HepG2 (cell line): ENCODE measurements at regions not wholly inside any gene's neighbourhood (a gene's known extent, or its start where the extent isn't known, plus 50 kb on each side); places are given as distances from the start of the nearest gene placed in this dataset.

Experiments used
- ATAC-seq: fragments of 200-7000 bp; cut with Tn5 transposase; 3 replicates; pipeline ENCODE4 v1.9.1; 2020; ENCODE audit warnings: mild to moderate bottlenecking, moderate library complexity
- BruUV-seq: library from RNA; stranded (reverse); fragments of 400-500 nt; replicated peaks from 2 replicates; lab custom pipeline; 2021; lab: Mats Ljungman, UMichigan
- CTCF ChIA-PET: fragments of 300-600 bp; formaldehyde crosslinking; extraction: SDS; loops from one replicate; lab custom pipeline; 2021; ENCODE audit warnings: low total read pairs, inconsistent platforms, low intra/inter-chr PET ratio; lab: Yijun Ruan, JAX
- POLR2A ChIA-PET: fragments of 350-600 bp; sonication (Branson Sonifier 250); formaldehyde crosslinking; loops from one replicate; lab custom pipeline; 2020; ENCODE audit warnings: antibody characterized with exemption, inconsistent platforms; lab: Yijun Ruan, JAX
- DNase-seq: peaks from one replicate; pipeline ENCODE4 v3.0.0-alpha.2; 2015; ENCODE audit warnings: low spot score
- FAIRE-seq: peaks from 3 replicates; lab custom pipeline; 2011; peaks lifted over from hg19 to GRCh38; lab: Jason Lieb, UNC
- H2AFZ ChIP-seq: one replicate; pipeline ENCODE4 v1.6.1; 2011; ENCODE audit warnings: low read length, inconsistent platforms
- H3K27ac ChIP-seq: fragments of 300-600 bp; 3 replicates; pipeline ENCODE4 v1.8.0; 2011; ENCODE audit warnings: mixed run types, mild to moderate bottlenecking, mixed read lengths, low read length, inconsistent platforms; ENCODE audit not compliant: insufficient read depth; ENCODE audit errors: extremely low read length
- H3K27me3 ChIP-seq, 2 experiments: fragments of 200-600 bp in 1 of 2; 2 replicates in 1 of 2; 3 replicates in 1 of 2; pipeline versions ENCODE4 v1.6.0 to v1.8.0; 2011; ENCODE audit warnings: low read length in 2 of 2, mild to moderate bottlenecking in 2 of 2, moderate library complexity in 2 of 2, inconsistent platforms in 1 of 2; ENCODE audit not compliant: insufficient read depth in 2 of 2, control insufficient read depth in 1 of 2
- H3K36me3 ChIP-seq, 2 experiments: fragments of 200-600 bp in 1 of 2; replicated peaks in 1 of 2; 2 replicates in 1 of 2; 3 replicates in 1 of 2; pipeline versions ENCODE4 v1.5.1 to v1.8.0; 2011; ENCODE audit warnings: low read length in 2 of 2, inconsistent platforms in 1 of 2; ENCODE audit not compliant: insufficient read depth in 2 of 2, control insufficient read depth in 1 of 2
- H3K4me1 ChIP-seq: 2 replicates; pipeline ENCODE4 v1.5.1; 2012; ENCODE audit warnings: low read length, inconsistent platforms; ENCODE audit not compliant: insufficient read depth
- H3K4me2 ChIP-seq: 2 replicates; pipeline ENCODE4 v1.6.0; 2011; ENCODE audit warnings: low read depth, low read length, inconsistent platforms
- H3K4me3 ChIP-seq, 3 experiments: fragments of 200-600 bp in 1 of 3; sonication (generic), shearing (Covaris generic) in 1 of 3; replicated peaks in 1 of 3; 2 replicates each; pipeline ENCODE4 v1.5.1; 2011 to 2016; ENCODE audit warnings: low read length in 3 of 3, inconsistent platforms in 2 of 3, low read depth in 2 of 3, mild to moderate bottlenecking in 2 of 3, control low read depth in 1 of 3, mixed read lengths in 1 of 3; ENCODE audit not compliant: insufficient read depth in 1 of 3
- H3K79me2 ChIP-seq: one replicate; pipeline ENCODE4 v1.6.1; 2011; ENCODE audit warnings: low read length, inconsistent platforms; ENCODE audit not compliant: insufficient read depth
- H3K9ac ChIP-seq: 2 replicates; pipeline ENCODE4 v1.6.0; 2011; ENCODE audit warnings: mild to moderate bottlenecking, low read depth, low read length, inconsistent platforms; ENCODE audit not compliant: insufficient read depth
- H3K9me3 ChIP-seq: 2 replicates; pipeline ENCODE4 v1.5.1; 2012; ENCODE audit warnings: mild to moderate bottlenecking, low read length
- H4K20me1 ChIP-seq: 2 replicates; pipeline ENCODE4 v1.6.0; 2011; ENCODE audit warnings: inconsistent platforms, mild to moderate bottlenecking, low read length, moderate library complexity; ENCODE audit not compliant: insufficient read depth
- FOXC1 ChIP-seq: sonication (generic); formaldehyde crosslinking; IDR thresholded peaks from 2 replicates; pipeline ENCODE4 v1.8.0; 2022; ENCODE audit warnings: mild to moderate bottlenecking, missing genetic modification reagents, borderline replicate concordance
- GATA4 ChIP-seq: sonication (generic); IDR thresholded peaks from 2 replicates; pipeline ENCODE4 v1.6.1; 2016; ENCODE audit warnings: antibody characterized with exemption, low read depth, borderline replicate concordance
- NFE2L1 ChIP-seq: sonication (generic); formaldehyde crosslinking; IDR thresholded peaks from 2 replicates; pipeline ENCODE4 v1.4.0; 2020; ENCODE audit warnings: missing genetic modification reagents, mild to moderate bottlenecking, borderline replicate concordance
- NFIC ChIP-seq: IDR thresholded peaks from 2 replicates; pipeline ENCODE4 v1.6.1; 2012; ENCODE audit warnings: mild to moderate bottlenecking, low read length, inconsistent platforms
- NRL ChIP-seq: sonication (generic); formaldehyde crosslinking; IDR thresholded peaks from 2 replicates; pipeline ENCODE4 v1.5.0; 2020; ENCODE audit warnings: missing genetic modification reagents, mild to moderate bottlenecking, moderate library complexity, borderline replicate concordance
- PBX3 ChIP-seq: sonication (generic); formaldehyde crosslinking; IDR thresholded peaks from 2 replicates; pipeline ENCODE4 v1.8.1; 2023; ENCODE audit warnings: missing genetic modification reagents, inconsistent platforms, borderline replicate concordance
- SNRNP70 ChIP-seq: fragments of 200-400 bp; formaldehyde crosslinking; IDR thresholded peaks from 2 replicates; pipeline ENCODE4 v1.6.1; 2017; ENCODE audit warnings: mild to moderate bottlenecking, low read depth, low read length, moderate library complexity
- TRIM24 ChIP-seq: sonication (generic); formaldehyde crosslinking; IDR thresholded peaks from 2 replicates; pipeline ENCODE4 v1.8.0; 2022; ENCODE audit warnings: mild to moderate bottlenecking, missing genetic modification reagents
- ZFP41 ChIP-seq: sonication (generic); formaldehyde crosslinking; IDR thresholded peaks from 2 replicates; pipeline ENCODE4 v1.4.0; 2020; ENCODE audit warnings: mild to moderate bottlenecking, missing genetic modification reagents, borderline replicate concordance
- ZFX ChIP-seq: sonication (generic); formaldehyde crosslinking; IDR thresholded peaks from 2 replicates; pipeline ENCODE4 v1.4.0; 2020; ENCODE audit warnings: mild to moderate bottlenecking, low read depth, missing genetic modification reagents, moderate library complexity
- ZHX2 ChIP-seq, 2 experiments: sonication (generic) in 1 of 2; formaldehyde crosslinking in 1 of 2; IDR thresholded peaks; 2 replicates each; pipeline versions ENCODE4 v1.6.1 to v1.9.0; 2014 to 2022; ENCODE audit warnings: antibody characterized with exemption in 1 of 2, borderline replicate concordance in 1 of 2, inconsistent platforms in 1 of 2, low read depth in 1 of 2, missing genetic modification reagents in 1 of 2
- ZNF678 ChIP-seq: sonication (generic); formaldehyde crosslinking; IDR thresholded peaks from 2 replicates; pipeline ENCODE4 v1.4.0; 2020; ENCODE audit warnings: mild to moderate bottlenecking, missing genetic modification reagents
- ZNF737 ChIP-seq: sonication (generic); formaldehyde crosslinking; IDR thresholded peaks from 2 replicates; pipeline ENCODE4 v1.5.0; 2020; ENCODE audit warnings: missing genetic modification reagents, mild to moderate bottlenecking, borderline replicate concordance
- ZNF746 ChIP-seq: sonication (generic); formaldehyde crosslinking; IDR thresholded peaks from 2 replicates; pipeline ENCODE4 v1.8.0; 2022; ENCODE audit warnings: mild to moderate bottlenecking, missing genetic modification reagents
- WGBS: methylation state at CpG from one replicate; pipeline ENCODE4 v1.1.6; 2017; ENCODE audit warnings: low lambda C conversion rate; 5-methylcytosine and 5-hydroxymethylcytosine counted together
- in situ Hi-C: cut with HindIII; loops from 2 replicates; pipeline ENCODE4 v1.10.0; 2017; ENCODE audit warnings: low pct_unique_long_range_greater_than_20kb; ENCODE audit not compliant: extremely low pct_ligation_motif_present
- intact Hi-C: fragments of 100-400 bp; cut with micrococcal nuclease; formaldehyde crosslinking; loops from one replicate; pipeline ENCODE4 v1.10.0; 2022; ENCODE audit not compliant: unreplicated experiment
- TF ChIP-seq, protein P1 (sequence below): sonication (generic); formaldehyde crosslinking; IDR thresholded peaks from 2 replicates; pipeline ENCODE4 v1.4.0; 2020; ENCODE audit warnings: missing genetic modification reagents

DNA sequence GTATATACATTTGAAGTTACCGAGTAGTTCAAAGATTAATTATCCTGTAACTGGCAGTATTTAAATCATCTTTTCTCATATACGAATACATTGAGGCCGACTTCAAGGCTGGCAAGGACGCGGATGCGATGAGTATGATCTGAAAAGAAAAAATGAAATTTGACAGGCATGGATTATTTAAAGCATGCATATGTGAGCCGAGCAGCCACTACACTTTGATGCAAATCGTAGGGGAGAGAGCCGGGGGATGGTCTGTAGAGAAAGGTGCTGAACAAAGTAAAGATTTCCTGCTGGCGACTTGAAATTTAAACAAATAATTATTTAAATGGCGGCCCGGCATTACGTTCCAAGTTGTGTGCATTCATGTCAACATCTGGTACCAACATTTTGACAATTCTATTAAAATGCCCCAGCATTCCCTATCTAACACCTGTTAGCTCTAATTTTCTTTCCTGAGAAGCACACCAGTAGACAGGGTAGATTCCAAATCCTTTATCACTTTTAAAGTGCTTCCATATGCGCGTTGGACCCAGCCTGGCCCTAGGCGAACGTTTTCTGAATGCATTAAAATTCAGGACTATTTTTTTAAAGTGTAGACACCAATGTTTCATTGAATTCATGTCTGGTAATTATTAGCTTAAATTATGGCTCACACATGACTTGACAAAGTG, 188.7 kb downstream of the EMX2 start:
- ATAC-seq (no peak), DNase-seq (no peak), FAIRE-seq (no peak)
- in situ Hi-C loops, result no loop called here
- ChIA-PET POLR2A (no interaction called here), CTCF (no interaction called here)
- no peak overlapping the region for H3K4me2 ChIP-seq
- intact Hi-C loops, result no loop called here
- no peaks in the 10 kb centered on the region for H3K79me2 ChIP-seq
- BruUV-seq, result no TSS peak
- no peaks in the 10 kb centered on the region for H3K4me1 ChIP-seq
- H3K4me3 ChIP-seq, result no peak overlapping the region
- H2AFZ ChIP-seq, result no peak overlapping the region
- peaks cover 0 to 36% of the 10 kb centered on the region in 2 experiments; a peak in 2 of 5 replicates for H3K27me3 ChIP-seq
- H3K9ac ChIP-seq, result no peak overlapping the region
- H3K27ac ChIP-seq, result no peak overlapping the region
- no peaks in the 10 kb centered on the region for H3K9me3 ChIP-seq
- WGBS, result 33% methylated on average over 17 of the region's 17 CpGs
- H3K36me3 ChIP-seq, result no peaks in the 10 kb centered on the region
- H4K20me1 ChIP-seq, result no peaks in the 10 kb centered on the region
- no peak for TF ChIP-seq FOXC1 (CRISPR knock-in tag)
- TF ChIP-seq NFE2L1, result no peak
- TF ChIP-seq ZHX2 (IDR thresholded peaks at IDR 0.05; ENCODE audit: low read depth), result no peak
- no peak for TF ChIP-seq ZHX2 (CRISPR knock-in tag; IDR thresholded peaks at IDR 0.05; ENCODE audit: borderline replicate concordance)
- no peak for TF ChIP-seq TRIM24 (CRISPR knock-in tag)
- TF ChIP-seq NRL (CRISPR knock-in tag), result no peak
- no peak for TF ChIP-seq ZNF746
- TF ChIP-seq GATA4, result no peak
- no peak for TF ChIP-seq ZNF737
- TF ChIP-seq, protein P1, sequence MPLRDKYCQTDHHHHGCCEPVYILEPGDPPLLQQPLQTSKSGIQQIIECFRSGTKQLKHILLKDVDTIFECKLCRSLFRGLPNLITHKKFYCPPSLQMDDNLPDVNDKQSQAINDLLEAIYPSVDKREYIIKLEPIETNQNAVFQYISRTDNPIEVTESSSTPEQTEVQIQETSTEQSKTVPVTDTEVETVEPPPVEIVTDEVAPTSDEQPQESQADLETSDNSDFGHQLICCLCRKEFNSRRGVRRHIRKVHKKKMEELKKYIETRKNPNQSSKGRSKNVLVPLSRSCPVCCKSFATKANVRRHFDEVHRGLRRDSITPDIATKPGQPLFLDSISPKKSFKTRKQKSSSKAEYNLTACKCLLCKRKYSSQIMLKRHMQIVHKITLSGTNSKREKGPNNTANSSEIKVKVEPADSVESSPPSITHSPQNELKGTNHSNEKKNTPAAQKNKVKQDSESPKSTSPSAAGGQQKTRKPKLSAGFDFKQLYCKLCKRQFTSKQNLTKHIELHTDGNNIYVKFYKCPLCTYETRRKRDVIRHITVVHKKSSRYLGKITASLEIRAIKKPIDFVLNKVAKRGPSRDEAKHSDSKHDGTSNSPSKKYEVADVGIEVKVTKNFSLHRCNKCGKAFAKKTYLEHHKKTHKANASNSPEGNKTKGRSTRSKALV (CRISPR knock-in tag), result no peak
- TF ChIP-seq ZNF678 (CRISPR knock-in tag), result no peak
- no peak for TF ChIP-seq ZFX (CRISPR knock-in tag)
- no peak for TF ChIP-seq PBX3 (CRISPR knock-in tag)
- no peak for TF ChIP-seq SNRNP70
- no peak for TF ChIP-seq NFIC
- TF ChIP-seq ZFP41 (CRISPR knock-in tag), result no peak
